ENCODE measurements at regions not wholly inside any gene's neighbourhood (a gene's known extent, or its start where the extent isn't known, plus 50 kb on each side); places are given as distances from the start of the nearest gene placed in this dataset.
"Not testable (repeated sequence)": the region's sequence is repeated elsewhere in the genome, so short reads cannot be mapped to it uniquely, and the experiment has no call there.

DNA sequence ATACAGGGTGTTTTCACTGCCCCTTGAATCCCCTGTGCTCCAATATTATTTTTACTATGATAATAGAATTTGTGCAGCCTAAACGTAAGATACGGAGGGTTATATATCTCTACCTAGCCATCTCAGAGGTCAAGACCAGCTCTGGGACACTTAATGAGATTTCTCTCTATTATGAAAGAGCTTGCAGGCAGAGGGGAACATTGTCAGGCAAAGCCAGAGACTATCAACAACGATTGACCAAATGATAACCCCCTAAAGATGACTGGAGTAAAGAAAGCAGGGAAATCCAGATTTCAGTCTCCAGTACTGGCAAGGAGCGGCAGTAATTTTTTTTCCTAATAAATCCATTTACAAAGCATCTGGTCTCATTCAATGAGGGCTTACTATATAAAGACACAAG is 59.8 kb upstream of the LPAR1 start:
- no peak overlapping the region for H3K27ac ChIP-seq
- H3K9me3 ChIP-seq: no peaks in the 10 kb centered on the region
- no peaks in the 10 kb centered on the region for H3K36me3 ChIP-seq (ENCODE audit: insufficient read depth in 1 of 2, low read depth in 1 of 2)
- TF ChIP-seq, protein P1, sequence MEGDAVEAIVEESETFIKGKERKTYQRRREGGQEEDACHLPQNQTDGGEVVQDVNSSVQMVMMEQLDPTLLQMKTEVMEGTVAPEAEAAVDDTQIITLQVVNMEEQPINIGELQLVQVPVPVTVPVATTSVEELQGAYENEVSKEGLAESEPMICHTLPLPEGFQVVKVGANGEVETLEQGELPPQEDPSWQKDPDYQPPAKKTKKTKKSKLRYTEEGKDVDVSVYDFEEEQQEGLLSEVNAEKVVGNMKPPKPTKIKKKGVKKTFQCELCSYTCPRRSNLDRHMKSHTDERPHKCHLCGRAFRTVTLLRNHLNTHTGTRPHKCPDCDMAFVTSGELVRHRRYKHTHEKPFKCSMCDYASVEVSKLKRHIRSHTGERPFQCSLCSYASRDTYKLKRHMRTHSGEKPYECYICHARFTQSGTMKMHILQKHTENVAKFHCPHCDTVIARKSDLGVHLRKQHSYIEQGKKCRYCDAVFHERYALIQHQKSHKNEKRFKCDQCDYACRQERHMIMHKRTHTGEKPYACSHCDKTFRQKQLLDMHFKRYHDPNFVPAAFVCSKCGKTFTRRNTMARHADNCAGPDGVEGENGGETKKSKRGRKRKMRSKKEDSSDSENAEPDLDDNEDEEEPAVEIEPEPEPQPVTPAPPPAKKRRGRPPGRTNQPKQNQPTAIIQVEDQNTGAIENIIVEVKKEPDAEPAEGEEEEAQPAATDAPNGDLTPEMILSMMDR (IDR thresholded peaks at IDR 0.05): no peak
- DNase-seq (no peak), ATAC-seq (no peak)
- no peaks in the 10 kb centered on the region for H3K27me3 ChIP-seq (ENCODE audit: insufficient read depth in 3 of 3, low read length in 2 of 3)
- no peak overlapping the region for H3K4me3 ChIP-seq
- H3K4me1 ChIP-seq: no peaks in the 10 kb centered on the region
- intact Hi-C loops (cut with DNase I): no loop called here
- 79 to 83% (median 82%) methylated on average over 4 of the region's 4 CpGs for WGBS, 3 donors

DNA sequence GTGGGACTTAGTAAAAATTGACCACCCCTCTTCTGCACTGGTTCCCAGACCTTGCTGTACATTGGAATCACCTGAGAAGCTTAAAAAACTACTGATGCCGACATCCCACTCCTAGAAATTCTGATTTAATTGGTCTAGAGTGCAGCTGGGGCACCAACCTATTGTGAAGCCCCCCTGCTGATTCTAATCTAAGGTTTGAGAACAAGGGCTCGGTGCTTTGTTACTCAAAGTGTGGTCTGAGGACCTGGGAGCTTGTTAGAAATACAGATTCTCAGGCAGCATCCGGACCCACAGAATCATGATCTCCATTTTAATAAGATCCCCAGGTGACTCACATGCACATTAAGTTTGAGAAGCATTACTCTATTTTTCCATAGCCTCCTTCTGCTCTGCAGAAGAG is 57.8 kb upstream of the LPAR1 start:
- intact Hi-C loops (cut with DNase I): no loop called here
- H3K9me3 ChIP-seq: no peaks in the 10 kb centered on the region
- no peaks in the 10 kb centered on the region for H3K36me3 ChIP-seq (ENCODE audit: insufficient read depth in 1 of 2, low read depth in 1 of 2)
- no peak overlapping the region for H3K4me3 ChIP-seq
- WGBS, 3 donors: 90 to 93% (median 93%) methylated on average over 3 of the region's 3 CpGs
- H3K4me1 ChIP-seq: no peaks in the 10 kb centered on the region
- no peak for ATAC-seq
- no peaks in the 10 kb centered on the region for H3K27me3 ChIP-seq (ENCODE audit: insufficient read depth in 3 of 3, low read length in 2 of 3)
- TF ChIP-seq, protein P1 (IDR thresholded peaks at IDR 0.05): no peak
- no peak for DNase-seq
- H3K27ac ChIP-seq: no peak overlapping the region

DNA sequence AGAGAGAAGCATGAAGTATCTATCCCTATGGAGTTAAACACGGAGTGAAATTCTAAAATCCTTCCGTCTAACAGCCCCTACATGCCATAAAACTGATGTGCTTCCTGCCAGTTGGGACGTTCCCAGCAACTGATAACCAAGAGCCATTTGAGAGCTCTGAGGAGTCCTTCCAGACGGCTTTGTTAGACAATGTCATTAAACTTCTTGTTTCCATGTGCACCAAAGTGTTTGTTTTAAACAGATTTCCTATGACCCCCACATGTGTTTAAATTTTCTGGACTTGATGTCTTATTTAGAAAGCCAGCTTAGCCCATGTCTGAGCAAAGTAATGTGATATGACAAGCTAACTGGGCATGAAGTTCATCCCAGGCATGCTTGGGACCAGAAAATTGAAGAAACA is 57.2 kb upstream of the LPAR1 start:
- Histone ChIP-seq H3K27ac (no peak overlapping the region), H3K9me3 (no peaks in the 10 kb centered on the region)
- WGBS, 3 donors: 10 to 20% (median 14%) methylated on average over 4 of the region's 4 CpGs

DNA sequence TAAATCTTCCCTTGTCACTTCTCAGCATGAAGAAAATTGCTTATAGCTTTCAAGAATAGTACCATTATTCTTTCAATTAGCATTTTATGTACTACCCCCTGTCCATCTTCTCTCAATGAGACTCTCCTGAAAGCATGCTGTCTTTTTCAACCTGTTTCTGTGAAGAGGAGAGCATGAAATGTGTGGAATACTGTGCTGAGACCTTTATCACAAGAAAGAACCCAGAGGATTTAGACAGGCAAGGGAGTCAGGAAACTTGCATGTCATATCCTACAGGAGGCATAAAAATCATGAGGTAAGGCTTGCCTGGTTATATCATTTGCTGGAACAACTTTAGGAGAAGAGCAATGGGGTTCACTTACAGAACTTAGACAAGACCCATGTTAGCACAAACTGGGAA is 56.7 kb upstream of the LPAR1 start:
- H3K27ac ChIP-seq: no peak overlapping the region

More for the DNA sequence above, 57.2 kb upstream of the LPAR1 start:
- TF ChIP-seq, protein P1 (IDR thresholded peaks at IDR 0.05): no peak
- ATAC-seq (no peak), DNase-seq (no peak)
- H3K4me3 ChIP-seq: no peak overlapping the region
- H3K36me3 ChIP-seq (ENCODE audit: insufficient read depth in 1 of 2, low read depth in 1 of 2): no peaks in the 10 kb centered on the region
- intact Hi-C loops (cut with DNase I): no loop called here
- no peaks in the 10 kb centered on the region for H3K27me3 ChIP-seq (ENCODE audit: insufficient read depth in 3 of 3, low read length in 2 of 3)
- no peaks in the 10 kb centered on the region for H3K4me1 ChIP-seq

DNA sequence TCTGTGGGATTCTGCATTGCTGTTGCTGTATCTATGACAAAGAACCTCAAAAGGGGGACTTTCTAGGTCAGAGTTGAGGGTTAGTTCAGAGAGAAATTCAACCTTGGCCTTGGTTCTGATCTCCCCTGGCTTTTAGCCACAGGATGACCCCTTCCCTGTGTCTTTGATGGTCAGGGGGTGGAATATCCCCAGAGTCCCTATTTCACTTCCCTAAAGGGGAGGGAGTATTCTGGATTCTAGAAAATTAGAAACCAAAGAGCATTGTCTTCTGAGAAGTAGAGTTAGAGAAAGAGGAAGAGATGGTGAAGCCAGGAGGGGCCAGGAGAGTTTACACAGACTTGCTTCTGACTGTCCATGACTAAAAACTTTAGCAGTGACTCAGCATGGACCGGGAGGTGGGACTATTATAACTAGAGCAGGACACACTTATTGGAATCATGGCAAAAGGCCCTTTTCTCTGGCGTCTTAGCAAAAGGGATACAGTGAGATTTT is 56.2 kb upstream of the LPAR1 start:
- no peak overlapping the region for H3K27ac ChIP-seq
- intact Hi-C loops (cut with DNase I): no loop called here
- 19 to 29% (median 20%) methylated on average over 2 of the region's 2 CpGs for WGBS, 3 donors
- peak in 1 of 2 donors; percentile 22 for DNase-seq
- TF ChIP-seq, protein P1 (IDR thresholded peaks at IDR 0.05): no peak
- ATAC-seq: peak in 3 of 4 donors; percentile 45 to 65 (median 59)
- H3K9me3 ChIP-seq: no peaks in the 10 kb centered on the region
- no peaks in the 10 kb centered on the region for H3K27me3 ChIP-seq (ENCODE audit: insufficient read depth in 3 of 3, low read length in 2 of 3)
- no peaks in the 10 kb centered on the region for H3K36me3 ChIP-seq (ENCODE audit: insufficient read depth in 1 of 2, low read depth in 1 of 2)
- H3K4me3 ChIP-seq: no peak overlapping the region
- H3K4me1 ChIP-seq: no peaks in the 10 kb centered on the region

More for the DNA sequence above, 56.7 kb upstream of the LPAR1 start:
- Histone ChIP-seq H3K4me1 (no peaks in the 10 kb centered on the region), H3K27me3 (ENCODE audit: insufficient read depth in 3 of 3, low read length in 2 of 3) (no peaks in the 10 kb centered on the region), H3K36me3 (ENCODE audit: insufficient read depth in 1 of 2, low read depth in 1 of 2) (no peaks in the 10 kb centered on the region), H3K4me3 (no peak overlapping the region), H3K9me3 (no peaks in the 10 kb centered on the region)
- TF ChIP-seq, protein P1 (IDR thresholded peaks at IDR 0.05): no peak
- intact Hi-C loops (cut with DNase I): no loop called here
- no peak for DNase-seq
- ATAC-seq: no peak

DNA sequence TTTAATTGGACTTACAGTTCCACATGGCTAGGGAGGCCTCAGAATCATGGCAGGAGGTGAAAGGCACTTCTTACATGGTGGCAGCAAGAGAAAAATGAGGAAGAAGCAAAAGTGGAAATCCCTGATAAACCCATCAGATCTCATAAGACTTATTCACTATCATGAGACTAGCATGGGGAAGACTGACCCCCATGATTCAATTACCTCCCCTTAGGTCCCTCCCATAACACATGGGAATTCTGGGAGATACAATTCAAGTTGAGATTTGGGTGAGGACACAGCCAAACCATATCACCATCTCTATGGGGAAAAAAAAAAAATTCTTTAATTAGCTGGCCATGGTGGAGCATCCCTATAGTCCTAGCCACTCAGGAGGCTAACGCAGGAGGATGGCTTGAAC is 53.9 kb upstream of the LPAR1 start:
- H3K4me3 ChIP-seq; intact Hi-C loops (cut with DNase I); DNase-seq; H3K36me3 ChIP-seq (ENCODE audit: insufficient read depth in 1 of 2, low read depth in 1 of 2); H3K9me3 ChIP-seq; ATAC-seq; H3K27ac ChIP-seq; H3K27me3 ChIP-seq (ENCODE audit: insufficient read depth in 3 of 3, low read length in 2 of 3); H3K4me1 ChIP-seq: not testable (repeated sequence)
- WGBS, 3 donors: 96 to 98% (median 97%) methylated on average over 1 of the region's 1 CpG

Measured in psoas muscle (tissue), 7 donors.